Hematopoietic multipotent progenitor cell treated with erythropoietin and hydrocortisone succinate and interleukin-3 and kit ligand, for 8 days (in vitro differentiated cells): ENCODE measurements at regions not wholly inside any gene's neighbourhood (a gene's known extent, or its start where the extent isn't known, plus 50 kb on each side); places are given as distances from the start of the nearest gene placed in this dataset.
A peak's percentile ranks its signal among the peaks of the same experiment; 100 is the strongest.
"Not testable (repeated sequence)": the region's sequence is repeated elsewhere in the genome, so short reads cannot be mapped to it uniquely, and the experiment has no call there.

Experiments
- DNase-seq: peaks from one replicate; pipeline ENCODE4 v3.0.0-alpha.2; 2015

DNA sequence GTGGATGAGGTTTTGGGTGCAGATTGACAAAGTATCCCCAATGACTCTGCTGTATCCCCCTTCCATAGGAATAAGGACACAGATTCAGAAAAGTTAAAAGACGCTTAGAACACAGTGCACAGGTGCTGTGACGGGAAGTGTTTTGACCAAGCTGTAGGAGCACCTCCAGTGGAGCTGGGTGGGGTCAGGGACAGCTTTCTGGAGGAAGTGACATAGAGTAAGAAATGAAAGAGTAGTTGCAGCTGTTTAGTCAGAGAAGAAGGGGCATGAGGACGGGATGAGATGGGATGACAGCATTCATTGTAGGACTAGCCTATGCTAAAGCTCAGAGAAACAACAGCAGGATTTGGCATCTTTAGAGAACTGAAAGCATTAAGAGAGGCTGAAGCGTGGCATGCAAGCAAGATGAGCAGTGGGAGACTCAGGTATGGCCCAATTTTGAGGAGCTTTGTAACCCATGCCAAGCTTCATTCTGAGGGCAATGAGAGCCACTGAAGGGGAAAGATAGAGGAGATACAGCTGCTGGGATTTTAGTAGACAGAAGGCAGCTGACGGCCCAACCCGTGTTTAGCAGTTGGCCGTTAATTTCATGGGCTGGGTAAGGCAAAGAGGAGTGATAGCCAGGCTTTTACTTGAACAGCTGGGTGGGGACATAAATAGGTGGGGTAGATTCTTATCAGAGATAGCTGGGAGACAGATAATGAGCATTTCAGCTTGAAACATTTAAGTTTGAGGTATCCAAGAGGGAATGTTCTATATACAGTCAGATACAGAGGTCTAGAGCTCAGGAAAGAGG lies 131.8 kb upstream of the KRAS start:
- peak; percentile 4 for DNase-seq

GRCh38 chr12:25377469-25378177 lies 126.9 kb upstream of the KRAS start:
- no peak for DNase-seq

DNA sequence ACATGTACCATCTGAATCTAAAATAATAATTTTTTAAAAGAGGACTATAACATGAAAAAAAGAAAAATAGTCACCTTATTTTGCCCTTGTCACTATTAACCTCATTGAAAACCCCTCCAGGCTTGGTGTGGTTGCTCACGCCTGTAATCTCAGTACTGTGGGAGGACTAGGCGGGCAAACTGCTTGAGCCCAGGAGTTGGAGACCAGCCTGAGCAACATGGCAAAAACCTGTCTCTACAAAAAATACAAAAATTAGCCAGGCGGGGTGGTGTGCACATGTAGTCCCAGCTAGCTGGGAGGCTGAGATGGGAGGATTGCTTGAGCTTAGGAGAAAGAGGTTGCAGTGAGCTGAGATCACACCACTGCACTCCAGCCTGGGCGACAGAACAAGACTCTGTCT lies 126.3 kb upstream of the KRAS start:
- DNase-seq, result no peak

DNA sequence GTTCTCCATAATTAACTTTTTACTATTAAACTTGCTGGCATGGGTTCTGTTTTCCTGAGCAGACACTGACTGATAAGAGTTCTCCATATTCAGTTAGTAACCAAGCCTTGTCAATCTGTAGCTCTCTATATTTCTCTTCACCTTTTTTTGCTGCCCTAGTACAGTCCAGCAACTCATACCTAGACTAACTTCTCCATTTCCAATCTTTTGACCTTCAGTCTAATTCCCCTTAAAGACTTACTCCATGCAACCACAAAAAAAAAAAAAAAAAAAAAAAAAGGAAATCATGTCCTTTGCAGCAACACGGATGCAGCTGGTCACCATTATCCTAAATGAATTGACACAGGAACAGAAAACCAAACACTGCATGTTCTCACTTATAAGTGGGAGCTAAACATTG lies 125.7 kb upstream of the KRAS start:
- DNase-seq, result no peak

DNA sequence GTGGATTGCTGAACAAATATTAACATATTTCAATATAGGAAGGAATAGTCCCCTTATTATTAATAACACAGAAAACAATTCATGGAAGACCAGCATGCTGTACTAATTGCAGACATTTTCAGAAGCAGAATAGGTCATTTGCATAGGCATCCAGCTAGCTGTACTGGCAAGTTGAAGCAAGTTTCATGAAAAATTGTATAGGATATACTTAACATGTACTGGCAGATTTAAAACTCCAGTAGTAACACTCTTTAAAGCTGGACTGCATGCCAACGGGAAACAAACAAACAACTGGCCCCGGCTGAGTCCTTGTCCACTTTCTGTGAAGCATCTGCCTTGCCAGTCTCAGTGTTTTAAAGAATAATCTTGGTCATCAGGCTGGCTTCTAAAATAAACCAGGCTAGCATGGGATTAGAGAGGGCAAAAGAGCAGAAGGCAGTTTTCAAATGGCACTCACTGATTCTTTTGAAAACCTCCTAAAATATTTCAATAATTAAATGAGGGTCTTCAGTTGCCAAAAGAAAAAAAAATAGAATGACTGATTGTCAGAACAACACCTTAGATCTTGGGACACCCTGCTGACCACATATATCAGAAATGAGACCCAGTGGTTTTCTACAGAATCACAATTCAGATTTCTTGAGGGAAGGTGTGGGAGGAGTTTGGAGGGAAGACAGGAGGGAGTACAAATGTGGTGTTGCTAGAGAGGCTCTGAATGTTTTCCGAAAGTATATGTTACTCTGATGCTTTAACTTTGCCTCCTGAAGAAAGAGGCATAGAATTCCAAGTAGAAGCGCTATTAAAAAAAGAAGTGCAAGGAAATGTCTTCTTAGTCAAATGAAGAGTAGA lies 122.5 kb upstream of the KRAS start:
- DNase-seq, result no peak

- no peak for DNase-seq
Observed at GRCh38 chr12:25372002-25372401, 121.3 kb upstream of the KRAS start.

DNA sequence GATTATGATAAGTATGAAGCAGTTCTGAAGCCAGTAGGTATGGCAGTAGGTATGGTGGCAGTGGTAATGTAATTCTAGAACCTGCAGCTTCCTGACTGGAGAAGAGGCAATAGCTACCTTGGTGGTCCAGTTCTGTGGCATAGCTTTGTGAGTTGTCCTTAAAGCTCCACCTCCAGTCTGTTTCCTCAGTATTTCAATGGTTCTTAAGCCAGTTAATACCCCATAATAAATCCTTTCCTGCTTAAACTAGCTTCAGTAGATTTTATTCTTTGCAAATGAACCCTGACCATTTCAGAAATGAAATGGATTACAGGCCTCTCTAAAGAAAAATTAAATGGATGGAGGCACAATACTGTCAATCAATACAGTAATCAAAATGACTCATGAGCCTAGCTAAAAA lies 117.8 kb upstream of the KRAS start:
- DNase-seq, result no peak

DNA sequence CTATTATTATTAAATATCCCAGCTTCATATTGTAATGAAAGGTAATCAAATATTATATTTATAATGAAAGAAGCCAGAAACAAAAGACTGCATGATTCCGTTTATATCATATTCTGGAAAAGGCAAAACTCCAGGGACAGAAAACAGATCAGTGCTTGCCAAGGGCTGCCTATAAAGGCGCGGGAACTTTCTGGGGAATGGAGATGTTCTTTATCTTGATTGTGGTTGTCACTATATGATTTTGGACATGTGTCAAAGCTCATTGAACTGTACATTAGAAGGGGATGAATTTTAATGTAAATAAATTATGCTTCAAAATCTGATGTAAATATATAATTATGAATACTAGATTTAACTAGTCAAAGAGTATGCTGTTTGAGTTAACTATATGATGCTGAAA lies 115.4 kb upstream of the KRAS start:
- no peak for DNase-seq

DNA sequence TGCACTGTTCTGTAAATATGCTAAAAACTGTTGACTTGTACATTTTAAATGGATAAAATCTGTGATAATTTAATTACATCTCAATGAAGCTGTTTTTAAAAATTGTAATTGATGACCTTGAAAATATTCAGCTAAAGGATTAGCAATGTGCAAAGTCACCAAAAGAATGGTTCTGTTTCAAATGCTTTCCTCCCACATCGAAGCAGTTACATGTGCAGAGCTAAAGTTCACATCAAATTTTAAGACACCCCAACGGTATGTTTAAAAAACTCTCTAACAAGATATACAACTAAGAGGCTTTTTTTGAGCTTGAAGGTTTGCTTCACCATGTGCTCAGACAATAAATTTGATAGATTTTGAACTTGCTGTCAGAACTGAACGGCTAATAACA lies 114.6 kb upstream of the KRAS start:
- DNase-seq, result no peak

DNA sequence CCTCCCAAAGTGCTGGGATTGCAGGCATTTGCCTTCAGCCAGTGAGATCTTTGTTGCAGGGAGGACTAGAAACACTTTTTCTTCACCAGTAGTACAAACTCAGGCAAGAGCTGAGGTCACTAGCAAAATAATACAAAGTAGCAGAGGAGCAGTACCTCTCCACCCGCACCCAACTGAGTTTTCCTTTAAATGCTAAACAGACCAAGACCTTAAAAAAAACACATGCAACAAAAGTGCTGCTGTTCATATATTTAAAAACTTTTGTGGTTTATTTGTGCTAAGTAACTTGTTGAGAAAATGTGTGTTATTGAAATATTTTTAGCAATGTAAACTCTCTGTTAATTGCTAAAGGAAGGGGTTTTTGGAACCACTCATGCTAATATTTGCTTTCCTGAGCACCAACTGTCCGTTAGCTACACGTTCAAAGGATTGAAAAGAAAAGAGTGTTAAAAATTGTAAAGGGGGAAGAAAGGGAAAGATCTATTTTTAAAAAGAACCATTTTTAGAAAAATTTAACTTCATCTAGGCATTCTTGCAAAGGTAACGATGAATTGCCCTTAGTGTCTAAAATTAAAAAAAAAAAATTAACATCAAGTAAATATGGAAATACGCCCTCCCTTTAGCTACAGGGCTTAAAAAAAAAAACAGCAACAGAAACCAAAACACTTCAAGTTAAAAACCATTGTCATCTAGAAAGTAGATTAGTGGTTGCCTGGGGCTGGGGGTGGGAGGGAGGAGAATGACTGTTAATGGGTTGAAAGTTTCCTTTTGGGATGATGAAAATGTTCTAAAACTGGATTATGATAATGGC lies 114.0 kb upstream of the KRAS start:
- no peak for DNase-seq

- DNase-seq, result no peak
Observed at GRCh38 chr12:25362646-25363045, 111.9 kb upstream of the KRAS start.

GRCh38 chr12:25361511-25361910 lies 110.8 kb upstream of the KRAS start:
- DNase-seq, result no peak

GRCh38 chr12:25357595-25357994 lies 106.9 kb upstream of the KRAS start:
- DNase-seq, result no peak

- DNase-seq, result not testable (repeated sequence)
Observed at GRCh38 chr12:25352942-25353341, 102.2 kb upstream of the KRAS start.

- DNase-seq, result no peak
Observed at GRCh38 chr12:25352083-25352918, 101.6 kb upstream of the KRAS start.

DNA sequence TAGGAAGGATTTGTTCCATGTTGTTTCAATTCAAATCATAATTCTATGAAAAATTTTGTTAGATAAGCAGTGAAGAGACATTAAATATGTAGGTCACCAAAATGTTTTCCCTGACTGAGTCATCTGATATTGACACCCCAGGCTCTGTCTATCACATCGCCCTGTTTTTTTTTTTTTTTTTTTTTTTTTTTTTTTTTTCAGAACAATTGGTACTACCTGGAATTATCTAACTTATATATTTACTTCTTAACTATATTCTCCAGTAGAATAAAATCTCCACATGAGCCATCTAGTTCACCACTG lies 97.8 kb upstream of the KRAS start:
- no peak for DNase-seq

- peak; percentile 7 for DNase-seq
Observed at GRCh38 chr12:25347716-25348592, 97.2 kb upstream of the KRAS start.

DNA sequence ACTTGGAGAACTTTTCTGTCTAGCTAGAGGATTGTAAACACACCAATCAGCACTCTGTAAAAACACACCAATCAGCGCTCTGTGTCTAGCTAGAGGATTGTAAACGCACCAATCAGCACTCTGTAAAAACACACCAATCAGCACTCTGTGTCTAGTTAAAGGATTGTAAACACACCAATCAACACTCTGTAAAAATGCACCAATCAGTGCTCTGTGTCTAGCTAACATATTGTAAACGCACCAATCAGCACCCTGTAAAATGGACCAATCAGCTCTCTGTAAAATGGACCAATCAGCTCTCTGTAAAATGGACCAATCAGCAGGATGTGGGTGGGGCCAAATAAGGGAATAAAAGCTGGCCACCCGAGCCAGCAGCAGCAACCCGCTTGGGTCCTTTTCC lies 91.1 kb upstream of the KRAS start:
- DNase-seq, result not testable (repeated sequence)

DNA sequence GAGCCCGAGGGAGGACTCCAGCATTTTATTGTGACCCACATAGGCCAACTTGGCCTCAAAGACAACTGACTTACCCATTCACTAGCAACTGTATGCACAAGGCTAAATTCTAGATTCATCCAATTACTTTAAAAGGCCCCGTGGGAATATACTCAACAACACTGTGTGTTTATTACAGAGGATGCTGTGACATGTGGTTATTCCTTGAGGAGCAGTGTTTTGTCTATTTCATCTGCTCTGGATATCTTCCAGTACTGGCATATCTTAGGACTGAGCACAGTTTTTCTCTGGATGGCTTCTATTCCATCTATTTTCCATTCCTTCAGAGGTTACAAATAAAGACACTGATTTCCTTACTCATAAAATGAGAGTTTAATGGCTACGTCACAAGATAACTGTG lies 87.2 kb upstream of the KRAS start:
- no peak for DNase-seq

DNA sequence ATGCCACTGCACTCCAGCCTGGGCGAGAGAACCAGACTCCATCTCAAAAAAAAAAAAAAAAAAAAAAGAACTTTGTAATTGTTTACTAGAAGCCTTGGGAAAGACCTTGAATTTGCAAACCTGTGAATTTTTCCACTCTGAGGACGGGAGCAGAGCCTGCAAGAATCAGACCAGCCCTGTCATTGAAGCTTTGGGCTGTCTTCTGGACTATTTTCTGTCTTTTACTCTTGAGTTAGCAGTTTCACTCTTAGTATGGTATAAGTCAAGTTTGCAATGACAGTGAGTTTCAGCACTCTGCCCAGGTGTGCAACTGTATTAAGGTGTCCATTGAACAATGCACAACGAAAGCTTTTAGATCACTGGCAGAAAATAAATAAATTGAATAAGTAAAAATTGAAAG lies 81.4 kb upstream of the KRAS start:
- no peak for DNase-seq
